K562 (cell line): ENCODE measurements at regions not wholly inside any gene's neighbourhood (a gene's known extent, or its start where the extent isn't known, plus 50 kb on each side); places are given as distances from the start of the nearest gene placed in this dataset.

Experiments
- ATAC-seq: fragments of 200-7000 bp; cut with Tn5 transposase; 3 replicates; pipeline ENCODE4 v1.9.1; 2020; ENCODE audit warnings: moderate library complexity
- BruUV-seq: library from RNA; stranded (reverse); fragments of 400-500 nt; replicated peaks from 2 replicates; lab custom pipeline; 2021; lab: Mats Ljungman, UMichigan
- CTCF ChIA-PET: fragments of 300-600 bp; formaldehyde crosslinking; extraction: SDS; loops from one replicate; lab custom pipeline; 2021; ENCODE audit warnings: low intra/inter-chr PET ratio; lab: Yijun Ruan, JAX
- POLR2A ChIA-PET: fragments of 300-600, 350-650 bp; sonication (Branson Sonifier 250); formaldehyde crosslinking; extraction: SDS; loops from one replicate; lab custom pipeline; 2021; ENCODE audit warnings: antibody characterized with exemption, inconsistent platforms; lab: Yijun Ruan, JAX
- DNase-seq, 4 experiments: peaks; one replicate each; pipeline versions ENCODE4 v3.0.0 to v3.0.0-alpha.2; 2011 to 2018; ENCODE audit warnings: low spot score in 3 of 4, mixed read lengths in 3 of 4; ENCODE audit errors: extremely low read depth in 1 of 4
- FAIRE-seq: peaks from 2 replicates; lab custom pipeline; 2011; peaks lifted over from hg19 to GRCh38; lab: Jason Lieb, UNC
- H2AFZ ChIP-seq: 2 replicates; pipeline ENCODE4 v1.6.0; 2011; ENCODE audit warnings: low read depth, low read length, control low read depth, inconsistent platforms
- H3K27ac ChIP-seq: fragments of 200-600 bp; 3 replicates; pipeline ENCODE4 v1.8.0; 2011; ENCODE audit warnings: low read depth, mild to moderate bottlenecking, control low read depth, inconsistent platforms, low read length, moderate library complexity, mixed read lengths; ENCODE audit errors: extremely low read depth
- H3K27me3 ChIP-seq, 2 experiments: fragments of 300-600 bp in 1 of 2; 2 replicates in 1 of 2; 3 replicates in 1 of 2; pipeline versions ENCODE4 v1.6.0 to v1.8.0; 2011; ENCODE audit warnings: inconsistent platforms in 2 of 2, low read length in 2 of 2, mild to moderate bottlenecking in 1 of 2, mixed read lengths in 1 of 2, moderate library complexity in 1 of 2; ENCODE audit not compliant: control insufficient read depth in 2 of 2, insufficient read depth in 2 of 2
- H3K36me3 ChIP-seq: fragments of 300-600 bp; 3 replicates; pipeline ENCODE4 v1.8.0; 2011; ENCODE audit warnings: mild to moderate bottlenecking, low read length, inconsistent platforms; ENCODE audit not compliant: control insufficient read depth, insufficient read depth
- H3K4me1 ChIP-seq, 2 experiments: fragments of 200-600 bp in 1 of 2; replicated peaks in 1 of 2; 2 replicates in 1 of 2; 3 replicates in 1 of 2; pipeline versions ENCODE4 v1.5.1 to v1.8.0; 2011; ENCODE audit warnings: inconsistent platforms in 2 of 2, low read length in 2 of 2, mild to moderate bottlenecking in 1 of 2, mixed read lengths in 1 of 2, moderate library complexity in 1 of 2; ENCODE audit not compliant: control insufficient read depth in 2 of 2, insufficient read depth in 2 of 2
- H3K4me2 ChIP-seq: 2 replicates; pipeline ENCODE4 v1.6.1; 2011; ENCODE audit warnings: low read length, control low read depth, inconsistent platforms, mixed read lengths; ENCODE audit not compliant: insufficient read depth
- H3K4me3 ChIP-seq: fragments of 200-600 bp; sonication (generic), shearing (Covaris generic); 2 replicates; pipeline ENCODE4 v1.5.1; 2016; ENCODE audit warnings: control low read depth, inconsistent platforms
- H3K79me2 ChIP-seq: fragments of 200-600 bp; 3 replicates; pipeline ENCODE4 v1.8.0; 2011; ENCODE audit warnings: low read length, inconsistent platforms; ENCODE audit not compliant: control insufficient read depth, insufficient read depth
- H3K9ac ChIP-seq, 2 experiments: 2 replicates each; pipeline versions ENCODE4 v1.6.0 to v1.6.1; 2011; ENCODE audit warnings: low read depth in 2 of 2, low read length in 2 of 2, control low read depth in 1 of 2, inconsistent platforms in 1 of 2, mild to moderate bottlenecking in 1 of 2, mixed read lengths in 1 of 2; ENCODE audit not compliant: insufficient read depth in 1 of 2
- H3K9me1 ChIP-seq: one replicate; pipeline ENCODE4 v1.6.0; 2011; ENCODE audit warnings: inconsistent platforms, mild to moderate bottlenecking, low read length, moderate library complexity; ENCODE audit not compliant: control insufficient read depth, insufficient read depth
- H3K9me3 ChIP-seq: replicated peaks from 2 replicates; pipeline ENCODE4 v1.5.1; 2011; ENCODE audit warnings: low read depth, low read length, inconsistent platforms; ENCODE audit not compliant: control insufficient read depth, insufficient read depth
- H4K20me1 ChIP-seq: replicated peaks from 2 replicates; pipeline ENCODE4 v1.6.1; 2011; ENCODE audit warnings: low read length, inconsistent platforms, mixed read lengths; ENCODE audit not compliant: control insufficient read depth, insufficient read depth
- E2F8 ChIP-seq: fragments of 450-650 bp; IDR thresholded peaks from 2 replicates; pipeline ENCODE4 v1.7.1; 2018; ENCODE audit warnings: mild to moderate bottlenecking, low read depth; ENCODE audit not compliant: partially characterized antibody
- ESRRA ChIP-seq: fragments of 450-650 bp; IDR thresholded peaks from 2 replicates; pipeline ENCODE4 v1.6.1; 2014; ENCODE audit warnings: low read depth, mild to moderate bottlenecking, moderate library complexity, borderline replicate concordance
- ETV6 ChIP-seq, 3 experiments: fragments of 150-350 bp in 1 of 3; sonication (generic) in 1 of 3; formaldehyde crosslinking in 1 of 3; IDR thresholded peaks; 2 replicates each; pipeline versions ENCODE4 v1.6.1 to v1.8.0; 2014 to 2022; ENCODE audit warnings: borderline replicate concordance in 2 of 3, low read depth in 2 of 3, antibody characterized with exemption in 1 of 3, low read length in 1 of 3, mild to moderate bottlenecking in 1 of 3, missing genetic modification reagents in 1 of 3
- FIP1L1 ChIP-seq: fragments of 200-400 bp; formaldehyde crosslinking; IDR thresholded peaks from 2 replicates; pipeline ENCODE4 v1.6.1; 2018; ENCODE audit warnings: mild to moderate bottlenecking, low read depth, low read length; ENCODE audit not compliant: poor library complexity, severe bottlenecking
- SIN3A ChIP-seq, 2 experiments: fragments of 150-350 bp in 1 of 2; IDR thresholded peaks; 2 replicates each; pipeline ENCODE4 v1.6.1; 2011 to 2016; ENCODE audit warnings: borderline replicate concordance in 2 of 2, low read depth in 2 of 2, low read length in 2 of 2, mild to moderate bottlenecking in 2 of 2, moderate library complexity in 2 of 2; ENCODE audit not compliant: control insufficient read depth in 1 of 2
- SRF ChIP-seq, 2 experiments: fragments of 250-450, 450-650 bp in 1 of 2; sonication (Bioruptor Pico) in 1 of 2; sonication (generic) in 1 of 2; formaldehyde crosslinking; IDR thresholded peaks; 2 replicates each; pipeline versions ENCODE4 v1.5.0 to v1.5.1; 2020 to 2022; ENCODE audit warnings: mild to moderate bottlenecking in 1 of 2, missing genetic modification reagents in 1 of 2
- ZNF589 ChIP-seq: fragments of 200-800 bp; sonication (Bioruptor generic); IDR thresholded peaks from 2 replicates; pipeline ENCODE4 v1.6.1; 2016; ENCODE audit warnings: low read depth, missing genetic modification characterization, missing compliant biosample characterization
- WGBS: fragments of 100-300 bp; shearing (Covaris generic); methylation state at CpG from one replicate; pipeline ENCODE4 v1.1.6; 2016; ENCODE audit warnings: low coverage, mixed read lengths; ENCODE audit not compliant: insufficient coverage; ENCODE audit errors: missing lambda C conversion rate; 5-methylcytosine and 5-hydroxymethylcytosine counted together
- in situ Hi-C: fragments of 300-500 bp; cut with MboI; formaldehyde crosslinking; loops from 4 replicates; pipeline ENCODE4 v1.15.0; 2018; ENCODE audit warnings: inconsistent platforms, mixed read lengths
- intact Hi-C: fragments of 100-400 bp; cut with micrococcal nuclease; formaldehyde crosslinking; loops from 2 replicates; pipeline ENCODE4 v1.14.2; 2022

- Histone ChIP-seq H3K9ac (no peak overlapping the region), H3K4me3 (no peak overlapping the region), H3K4me1 (no peaks in the 10 kb centered on the region), H3K36me3 (no peaks in the 10 kb centered on the region), H4K20me1 (no peaks in the 10 kb centered on the region), H3K9me1 (no peaks in the 10 kb centered on the region), H3K27me3 (peaks cover 0 to 10% of the 10 kb centered on the region in 2 experiments; a peak in 1 of 5 replicates), H3K79me2 (no peaks in the 10 kb centered on the region), H3K27ac (no peak overlapping the region), H3K9me3 (no peaks in the 10 kb centered on the region), H2AFZ (no peak overlapping the region), H3K4me2 (no peak overlapping the region)
- ATAC-seq (no peak), DNase-seq (no peak), FAIRE-seq (no peak)
- BruUV-seq = no TSS peak
- 0% methylated on average over 2 of the region's 11 CpGs for WGBS
- ChIA-PET POLR2A (no interaction called here), CTCF (no interaction called here)
- intact Hi-C loops (no loop called here), in situ Hi-C loops (no loop called here)
- no peak for TF ChIP-seq FIP1L1
- TF ChIP-seq ETV6 (IDR thresholded peaks at IDR 0.05; ENCODE audit: borderline replicate concordance in 1 of 2, low read depth in 2 of 2, low read length in 1 of 2) = no peak
- TF ChIP-seq ETV6 (CRISPR knock-in tag; IDR thresholded peaks at IDR 0.05; ENCODE audit: borderline replicate concordance) = no peak
- no peak for TF ChIP-seq SRF (CRISPR knock-in tag; IDR thresholded peaks at IDR 0.05)
- TF ChIP-seq SIN3A (IDR thresholded peaks at IDR 0.05; ENCODE audit: borderline replicate concordance in 2 of 2, control insufficient read depth in 1 of 2, low read depth in 2 of 2, low read length in 2 of 2) = no peak
- no peak for TF ChIP-seq ZNF589 (CRISPR knock-in tag)
- no peak for TF ChIP-seq ESRRA
- no peak for TF ChIP-seq E2F8
These were observed 202.9 kb downstream of the GLRX3 start for GRCh38 chr10:130339091-130339490.
